ENCODE measurements at regions not wholly inside any gene's neighbourhood (a gene's known extent, or its start where the extent isn't known, plus 50 kb on each side); places are given as distances from the start of the nearest gene placed in this dataset.

DNA sequence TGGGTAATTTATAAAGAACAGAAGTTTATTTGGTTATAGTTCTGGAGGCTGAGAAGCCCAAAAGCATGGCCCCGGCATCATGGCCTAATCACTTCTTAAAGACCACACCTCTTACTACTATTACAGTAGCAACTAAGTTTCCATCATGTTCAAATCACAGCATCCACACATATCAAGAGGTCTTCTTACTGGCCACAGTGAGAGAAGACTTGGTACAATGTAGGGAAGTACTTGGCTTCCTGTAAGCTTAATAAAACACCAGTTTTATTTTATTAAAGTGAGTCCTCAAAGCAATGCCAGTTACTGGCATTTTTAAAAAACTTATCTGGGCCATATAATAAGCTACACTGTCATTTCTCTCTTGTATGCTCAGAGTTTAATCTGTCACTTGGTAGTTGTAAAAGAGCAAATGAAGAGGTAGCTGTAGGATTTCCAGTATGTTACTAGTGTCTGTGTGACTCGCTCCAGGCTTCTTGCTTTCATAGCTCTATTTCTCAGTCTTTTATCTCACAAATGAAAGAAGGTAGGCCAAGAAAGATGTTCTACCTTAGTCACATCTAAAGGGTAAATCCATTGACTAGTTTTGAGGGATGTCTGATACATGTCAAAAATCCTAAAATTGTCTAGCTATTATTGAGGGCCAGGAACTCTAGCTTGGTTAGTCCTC lies 159.2 kb upstream of the CPEB2 start:
- no peaks in the 10 kb centered on the region for H3K4me1 ChIP-seq (ENCODE audit: control insufficient read depth, insufficient read depth, low read length)
- no peak overlapping the region for H3K9ac ChIP-seq (ENCODE audit: low read depth, low read length)
- H3K4me3 ChIP-seq (ENCODE audit: low read length), result no peak overlapping the region
- no peaks in the 10 kb centered on the region for H3K27me3 ChIP-seq (ENCODE audit: control insufficient read depth, insufficient read depth, low read length)
- H3K4me2 ChIP-seq (ENCODE audit: low read length), result no peak overlapping the region
- no peaks in the 10 kb centered on the region for H3K36me3 ChIP-seq (ENCODE audit: insufficient read depth, low read length)
- no peaks in the 10 kb centered on the region for H3K9me3 ChIP-seq (replicated peaks; ENCODE audit: low read length)

- H3K4me1 ChIP-seq (ENCODE audit: control insufficient read depth, insufficient read depth, low read length), result no peaks in the 10 kb centered on the region
These were observed 158.2 kb upstream of the CPEB2 start for GRCh38 chr4:14844061-14844460.

GRCh38 chr4:14848229-14848628 lies 154.1 kb upstream of the CPEB2 start:
- no peak overlapping the region for H3K4me3 ChIP-seq (ENCODE audit: low read length)
- no peaks in the 10 kb centered on the region for H3K27me3 ChIP-seq (ENCODE audit: control insufficient read depth, insufficient read depth, low read length)
- H3K9me3 ChIP-seq (replicated peaks; ENCODE audit: low read length), result no peaks in the 10 kb centered on the region
- no peaks in the 10 kb centered on the region for H3K36me3 ChIP-seq (ENCODE audit: insufficient read depth, low read length)
- H3K9ac ChIP-seq (ENCODE audit: low read depth, low read length), result no peak overlapping the region
- peaks cover 2% of the 10 kb centered on the region for H3K4me1 ChIP-seq (ENCODE audit: control insufficient read depth, insufficient read depth, low read length)
- H3K4me2 ChIP-seq (ENCODE audit: low read length), result no peak overlapping the region

More at GRCh38 chr4:14844061-14844460, 158.2 kb upstream of the CPEB2 start:
- Histone ChIP-seq H3K9ac (ENCODE audit: low read depth, low read length) (no peak overlapping the region), H3K9me3 (replicated peaks; ENCODE audit: low read length) (no peaks in the 10 kb centered on the region), H3K4me3 (ENCODE audit: low read length) (no peak overlapping the region), H3K36me3 (ENCODE audit: insufficient read depth, low read length) (no peaks in the 10 kb centered on the region), H3K4me2 (ENCODE audit: low read length) (no peak overlapping the region), H3K27me3 (ENCODE audit: control insufficient read depth, insufficient read depth, low read length) (no peaks in the 10 kb centered on the region)

GRCh38 chr4:14850455-14851097 lies 151.7 kb upstream of the CPEB2 start:
- Histone ChIP-seq H3K4me2 (ENCODE audit: low read length) (no peak overlapping the region), H3K9ac (ENCODE audit: low read depth, low read length) (no peak overlapping the region)

DNA sequence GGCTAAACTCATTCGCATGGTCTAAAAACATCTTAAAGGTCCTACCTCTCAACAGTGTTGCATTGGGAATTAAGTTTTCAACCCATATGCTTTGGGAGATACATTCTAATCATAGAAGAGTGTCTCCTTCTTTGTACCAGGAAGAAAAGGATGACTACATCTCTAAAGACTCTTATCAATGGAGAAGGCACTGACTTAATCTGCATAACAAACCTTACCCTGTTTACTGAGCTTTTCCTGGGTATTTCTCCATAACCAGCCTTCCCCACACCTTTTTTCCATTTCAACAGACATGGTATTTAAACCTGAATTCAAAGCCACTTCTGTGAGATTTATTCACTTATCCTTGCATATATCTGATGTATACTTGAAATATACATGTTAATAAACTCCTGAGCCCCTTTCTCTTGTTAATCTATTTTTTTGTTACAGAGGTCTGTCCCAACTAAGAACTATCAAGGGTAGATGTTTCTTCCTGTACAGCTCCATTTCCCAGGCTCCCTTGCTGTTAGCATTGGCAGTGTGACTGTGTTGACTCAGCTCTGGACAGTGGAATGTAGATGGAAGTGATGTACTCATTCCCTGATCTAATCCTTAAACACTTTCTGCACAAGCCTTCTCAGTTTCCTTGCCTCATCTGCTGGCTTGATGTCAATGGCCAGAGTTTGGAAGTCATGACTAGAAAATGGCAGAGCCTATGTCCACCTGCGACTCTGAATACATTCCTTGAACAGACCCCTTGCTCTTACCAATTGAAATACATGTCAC lies 148.9 kb upstream of the CPEB2 start:
- Histone ChIP-seq H3K4me3 (ENCODE audit: low read length) (no peak overlapping the region), H3K27me3 (ENCODE audit: control insufficient read depth, insufficient read depth, low read length) (no peaks in the 10 kb centered on the region), H3K9me3 (replicated peaks; ENCODE audit: low read length) (no peaks in the 10 kb centered on the region), H3K36me3 (ENCODE audit: insufficient read depth, low read length) (no peaks in the 10 kb centered on the region), H3K9ac (ENCODE audit: low read depth, low read length) (no peak overlapping the region), H3K4me2 (ENCODE audit: low read length) (no peak overlapping the region), H3K4me1 (ENCODE audit: control insufficient read depth, insufficient read depth, low read length) (peaks cover 31% of the 10 kb centered on the region)

More at GRCh38 chr4:14850455-14851097, 151.7 kb upstream of the CPEB2 start:
- Histone ChIP-seq H3K9me3 (replicated peaks; ENCODE audit: low read length) (no peaks in the 10 kb centered on the region), H3K4me3 (ENCODE audit: low read length) (no peak overlapping the region), H3K4me1 (ENCODE audit: control insufficient read depth, insufficient read depth, low read length) (peaks cover 14% of the 10 kb centered on the region), H3K27me3 (ENCODE audit: control insufficient read depth, insufficient read depth, low read length) (no peaks in the 10 kb centered on the region), H3K36me3 (ENCODE audit: insufficient read depth, low read length) (no peaks in the 10 kb centered on the region)

DNA sequence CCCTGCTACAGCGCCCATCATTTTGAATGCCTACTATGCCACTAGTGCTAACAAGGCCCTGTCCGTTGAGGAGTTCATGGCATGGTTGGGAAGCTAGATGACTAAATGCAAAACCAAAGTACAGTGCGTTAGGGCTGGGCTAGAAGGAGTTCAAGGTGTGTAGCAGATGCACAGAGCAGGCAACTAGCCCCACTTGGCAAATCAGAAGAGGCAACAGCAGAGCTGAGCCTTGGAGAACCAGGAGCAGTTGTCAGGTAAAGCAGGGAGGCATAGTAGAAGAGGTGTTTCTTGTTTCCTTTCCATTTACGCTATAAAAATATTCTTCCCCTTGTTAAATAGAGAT lies 146.6 kb upstream of the CPEB2 start:
- no peak overlapping the region for H3K4me3 ChIP-seq (ENCODE audit: low read length)
- H3K27me3 ChIP-seq (ENCODE audit: control insufficient read depth, insufficient read depth, low read length), result no peaks in the 10 kb centered on the region
- H3K4me2 ChIP-seq (ENCODE audit: low read length), result peak overlapping the region; percentile 30
- no peak overlapping the region for H3K9ac ChIP-seq (ENCODE audit: low read depth, low read length)
- H3K36me3 ChIP-seq (ENCODE audit: insufficient read depth, low read length), result no peaks in the 10 kb centered on the region
- peaks cover 31% of the 10 kb centered on the region for H3K4me1 ChIP-seq (ENCODE audit: control insufficient read depth, insufficient read depth, low read length)
- no peaks in the 10 kb centered on the region for H3K9me3 ChIP-seq (replicated peaks; ENCODE audit: low read length)

- peaks cover 31% of the 10 kb centered on the region for H3K4me1 ChIP-seq (ENCODE audit: control insufficient read depth, insufficient read depth, low read length)
- no peaks in the 10 kb centered on the region for H3K27me3 ChIP-seq (ENCODE audit: control insufficient read depth, insufficient read depth, low read length)
- peak overlapping the region; percentile 30 for H3K4me2 ChIP-seq (ENCODE audit: low read length)
- H3K36me3 ChIP-seq (ENCODE audit: insufficient read depth, low read length), result no peaks in the 10 kb centered on the region
- peak overlapping the region; percentile 51 for H3K9ac ChIP-seq (ENCODE audit: low read depth, low read length)
- no peaks in the 10 kb centered on the region for H3K9me3 ChIP-seq (replicated peaks; ENCODE audit: low read length)
- H3K4me3 ChIP-seq (ENCODE audit: low read length), result no peak overlapping the region
These were observed 146.0 kb upstream of the CPEB2 start for GRCh38 chr4:14856062-14856933.

GRCh38 chr4:14856934-14857235 lies 145.4 kb upstream of the CPEB2 start:
- Histone ChIP-seq H3K9ac (ENCODE audit: low read depth, low read length) (no peak overlapping the region), H3K4me3 (ENCODE audit: low read length) (no peak overlapping the region), H3K36me3 (ENCODE audit: insufficient read depth, low read length) (no peaks in the 10 kb centered on the region), H3K27me3 (ENCODE audit: control insufficient read depth, insufficient read depth, low read length) (no peaks in the 10 kb centered on the region), H3K9me3 (replicated peaks; ENCODE audit: low read length) (no peaks in the 10 kb centered on the region), H3K4me2 (ENCODE audit: low read length) (no peak overlapping the region), H3K4me1 (ENCODE audit: control insufficient read depth, insufficient read depth, low read length) (peaks cover 31% of the 10 kb centered on the region)

DNA sequence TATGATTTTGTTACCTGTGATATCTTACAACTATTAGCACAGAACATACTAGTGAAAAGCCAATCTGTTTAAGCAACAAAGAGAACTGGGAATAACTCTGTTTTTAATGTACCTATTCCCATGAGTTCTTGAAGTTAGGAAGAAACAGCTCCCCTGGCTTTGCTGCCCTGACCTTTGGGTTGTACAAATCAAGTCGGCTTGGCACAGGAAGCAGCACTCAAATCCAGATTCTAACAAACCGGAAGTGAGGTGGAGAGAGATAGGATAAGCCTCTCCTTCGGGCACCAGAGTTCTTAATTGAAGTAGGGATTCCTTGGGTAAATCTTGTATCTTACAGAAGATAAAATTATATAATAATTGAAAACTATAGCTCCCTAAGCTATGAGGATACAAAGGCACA lies 144.8 kb upstream of the CPEB2 start:
- Histone ChIP-seq H3K9ac (ENCODE audit: low read depth, low read length) (no peak overlapping the region), H3K4me3 (ENCODE audit: low read length) (no peak overlapping the region), H3K36me3 (ENCODE audit: insufficient read depth, low read length) (no peaks in the 10 kb centered on the region), H3K9me3 (replicated peaks; ENCODE audit: low read length) (no peaks in the 10 kb centered on the region), H3K4me1 (ENCODE audit: control insufficient read depth, insufficient read depth, low read length) (peaks cover 31% of the 10 kb centered on the region), H3K27me3 (ENCODE audit: control insufficient read depth, insufficient read depth, low read length) (no peaks in the 10 kb centered on the region), H3K4me2 (ENCODE audit: low read length) (no peak overlapping the region)

GRCh38 chr4:14857981-14858380 lies 144.3 kb upstream of the CPEB2 start:
- no peaks in the 10 kb centered on the region for H3K27me3 ChIP-seq (ENCODE audit: control insufficient read depth, insufficient read depth, low read length)
- H3K4me1 ChIP-seq (ENCODE audit: control insufficient read depth, insufficient read depth, low read length), result peaks cover 36% of the 10 kb centered on the region
- H3K4me2 ChIP-seq (ENCODE audit: low read length), result no peak overlapping the region

GRCh38 chr4:14862891-14863290 lies 139.4 kb upstream of the CPEB2 start:
- H3K4me3 ChIP-seq (ENCODE audit: low read length), result peak overlapping the region; percentile 46
- peaks cover 11% of the 10 kb centered on the region for H3K4me1 ChIP-seq (ENCODE audit: control insufficient read depth, insufficient read depth, low read length)
- no peak overlapping the region for H3K9ac ChIP-seq (ENCODE audit: low read depth, low read length)
- H3K36me3 ChIP-seq (ENCODE audit: insufficient read depth, low read length), result no peaks in the 10 kb centered on the region
- H3K9me3 ChIP-seq (replicated peaks; ENCODE audit: low read length), result no peaks in the 10 kb centered on the region
- H3K27me3 ChIP-seq (ENCODE audit: control insufficient read depth, insufficient read depth, low read length), result peaks cover 11% of the 10 kb centered on the region
- peak overlapping the region; percentile 70 for H3K4me2 ChIP-seq (ENCODE audit: low read length)

More at GRCh38 chr4:14857981-14858380, 144.3 kb upstream of the CPEB2 start:
- Histone ChIP-seq H3K9me3 (replicated peaks; ENCODE audit: low read length) (no peaks in the 10 kb centered on the region), H3K36me3 (ENCODE audit: insufficient read depth, low read length) (no peaks in the 10 kb centered on the region), H3K4me3 (ENCODE audit: low read length) (no peak overlapping the region), H3K9ac (ENCODE audit: low read depth, low read length) (no peak overlapping the region)
